Amniotic stem cell (primary cell): ENCODE measurements at regions not wholly inside any gene's neighbourhood (a gene's known extent, or its start where the extent isn't known, plus 50 kb on each side); places are given as distances from the start of the nearest gene placed in this dataset.
"Not testable (repeated sequence)": the region's sequence is repeated elsewhere in the genome, so short reads cannot be mapped to it uniquely, and the experiment has no call there.

Source experiments
- DNase-seq: peaks from one replicate; lab custom pipeline; 2025; lab: John Stamatoyannopoulos, UW

GRCh38 chr2:190005513-190005912 lies 57.0 kb downstream of the MSTN start:
- no peak for DNase-seq

- DNase-seq = no peak
Observed at GRCh38 chr2:189999661-190000060, 62.9 kb downstream of the MSTN start.

- DNase-seq = not testable (repeated sequence)
Observed at GRCh38 chr2:189998665-189999064, 63.9 kb downstream of the MSTN start.

GRCh38 chr2:189997016-189997415 lies 65.5 kb downstream of the MSTN start:
- no peak for DNase-seq

- no peak for DNase-seq
Observed at GRCh38 chr2:189995679-189996078, 66.8 kb downstream of the MSTN start.

- DNase-seq = no peak
Observed at GRCh38 chr2:189982780-189983394, 79.6 kb downstream of the MSTN start.

GRCh38 chr2:189982087-189982486 lies 80.4 kb downstream of the MSTN start:
- DNase-seq = no peak

GRCh38 chr2:189976488-189976887 lies 86.0 kb downstream of the MSTN start:
- DNase-seq = not testable (repeated sequence)

GRCh38 chr2:189960346-189960745 lies 102.2 kb downstream of the MSTN start:
- DNase-seq = no peak

GRCh38 chr2:189959450-189959849 lies 103.1 kb downstream of the MSTN start:
- DNase-seq = no peak

GRCh38 chr2:189954989-189955388 lies 107.5 kb downstream of the MSTN start:
- DNase-seq = no peak

- no peak for DNase-seq
Observed at GRCh38 chr2:189952536-189953109, 109.9 kb downstream of the MSTN start.

GRCh38 chr2:189951791-189952535 lies 110.6 kb downstream of the MSTN start:
- no peak for DNase-seq

- DNase-seq = no peak
Observed at GRCh38 chr2:189943009-189943408, 119.5 kb downstream of the MSTN start.

- DNase-seq = no peak
Observed at GRCh38 chr2:189940913-189941312, 121.6 kb downstream of the MSTN start.

GRCh38 chr2:189937691-189938090 lies 124.8 kb downstream of the MSTN start:
- DNase-seq = no peak

- peak; percentile 65 for DNase-seq
Observed at GRCh38 chr2:189933911-189934399, 128.6 kb downstream of the MSTN start.

- DNase-seq = no peak
Observed at GRCh38 chr2:189933041-189933440, 129.5 kb downstream of the MSTN start.

GRCh38 chr2:189927823-189928222 lies 134.7 kb downstream of the MSTN start:
- no peak for DNase-seq
